Astrocyte of the spinal cord (primary cell): ENCODE measurements at regions not wholly inside any gene's neighbourhood (a gene's known extent, or its start where the extent isn't known, plus 50 kb on each side); places are given as distances from the start of the nearest gene placed in this dataset.

ENCODE experiments used
- DNase-seq: peaks from one replicate; pipeline ENCODE4 v3.0.0; 2011; ENCODE audit warnings: low read depth, low spot score
- H3K4me3 ChIP-seq: 2 replicates; pipeline ENCODE4 v1.5.1; 2011; ENCODE audit warnings: low read depth, mild to moderate bottlenecking, low read length, moderate library complexity
- in situ Hi-C: cut with HindIII; loops from 2 replicates; pipeline ENCODE4 v1.10.0; 2017; ENCODE audit warnings: low sequenced_read_pairs
- TF ChIP-seq, protein P1 (sequence below): IDR thresholded peaks from 2 replicates; pipeline ENCODE4 v1.5.1; 2012; ENCODE audit warnings: low read depth, mild to moderate bottlenecking, low read length, inconsistent platforms

DNA sequence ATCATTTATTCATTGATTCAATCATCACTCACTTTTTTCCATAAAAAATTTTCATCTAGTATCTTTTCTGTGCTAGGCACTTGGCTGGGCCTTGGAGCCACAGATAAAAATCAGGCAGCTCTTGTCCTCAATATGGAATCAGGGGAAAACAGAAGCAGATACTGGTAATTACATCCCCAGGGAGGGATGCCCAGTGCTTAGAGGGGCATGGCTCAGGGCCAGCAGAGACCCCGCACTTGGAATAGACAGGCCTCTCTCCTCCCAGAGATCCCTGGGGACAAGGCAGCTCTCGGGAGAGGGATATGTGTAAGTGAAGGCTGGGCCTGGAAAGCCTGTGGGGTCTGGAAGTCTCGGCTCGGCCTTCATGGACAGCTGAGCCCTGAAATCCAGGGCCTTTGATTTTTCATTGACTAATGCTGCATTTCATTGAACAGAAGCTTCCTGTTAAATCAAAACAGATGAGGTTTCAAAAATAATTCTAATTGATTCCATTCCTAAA is 180.4 kb downstream of the FOXD2 start:
- H3K4me3 ChIP-seq = no peak overlapping the region
- in situ Hi-C loops = no loop called here
- no peak for DNase-seq
- TF ChIP-seq, protein P1, sequence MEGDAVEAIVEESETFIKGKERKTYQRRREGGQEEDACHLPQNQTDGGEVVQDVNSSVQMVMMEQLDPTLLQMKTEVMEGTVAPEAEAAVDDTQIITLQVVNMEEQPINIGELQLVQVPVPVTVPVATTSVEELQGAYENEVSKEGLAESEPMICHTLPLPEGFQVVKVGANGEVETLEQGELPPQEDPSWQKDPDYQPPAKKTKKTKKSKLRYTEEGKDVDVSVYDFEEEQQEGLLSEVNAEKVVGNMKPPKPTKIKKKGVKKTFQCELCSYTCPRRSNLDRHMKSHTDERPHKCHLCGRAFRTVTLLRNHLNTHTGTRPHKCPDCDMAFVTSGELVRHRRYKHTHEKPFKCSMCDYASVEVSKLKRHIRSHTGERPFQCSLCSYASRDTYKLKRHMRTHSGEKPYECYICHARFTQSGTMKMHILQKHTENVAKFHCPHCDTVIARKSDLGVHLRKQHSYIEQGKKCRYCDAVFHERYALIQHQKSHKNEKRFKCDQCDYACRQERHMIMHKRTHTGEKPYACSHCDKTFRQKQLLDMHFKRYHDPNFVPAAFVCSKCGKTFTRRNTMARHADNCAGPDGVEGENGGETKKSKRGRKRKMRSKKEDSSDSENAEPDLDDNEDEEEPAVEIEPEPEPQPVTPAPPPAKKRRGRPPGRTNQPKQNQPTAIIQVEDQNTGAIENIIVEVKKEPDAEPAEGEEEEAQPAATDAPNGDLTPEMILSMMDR = no peak

DNA sequence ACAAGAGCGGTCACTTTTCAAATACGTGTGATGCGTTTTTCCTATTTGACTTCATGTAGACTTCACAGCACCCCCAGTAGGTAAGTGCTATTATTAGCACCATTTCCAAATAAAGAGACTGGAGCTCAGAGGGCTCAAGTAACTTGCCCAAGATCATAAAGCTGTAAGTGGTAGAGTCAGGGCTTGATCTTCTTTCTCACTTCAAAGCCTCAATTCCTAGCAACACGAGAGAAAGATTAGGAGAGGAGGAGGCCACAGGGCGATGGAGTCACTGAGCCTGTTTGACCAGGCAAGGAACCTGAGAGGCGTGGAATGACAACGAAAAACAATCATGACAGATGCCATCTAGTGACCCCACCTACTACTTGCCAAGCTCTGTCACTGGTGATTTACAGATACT is 181.0 kb downstream of the FOXD2 start:
- TF ChIP-seq, protein P1 = no peak
- DNase-seq = no peak
- no peak overlapping the region for H3K4me3 ChIP-seq
- in situ Hi-C loops = no loop called here

DNA sequence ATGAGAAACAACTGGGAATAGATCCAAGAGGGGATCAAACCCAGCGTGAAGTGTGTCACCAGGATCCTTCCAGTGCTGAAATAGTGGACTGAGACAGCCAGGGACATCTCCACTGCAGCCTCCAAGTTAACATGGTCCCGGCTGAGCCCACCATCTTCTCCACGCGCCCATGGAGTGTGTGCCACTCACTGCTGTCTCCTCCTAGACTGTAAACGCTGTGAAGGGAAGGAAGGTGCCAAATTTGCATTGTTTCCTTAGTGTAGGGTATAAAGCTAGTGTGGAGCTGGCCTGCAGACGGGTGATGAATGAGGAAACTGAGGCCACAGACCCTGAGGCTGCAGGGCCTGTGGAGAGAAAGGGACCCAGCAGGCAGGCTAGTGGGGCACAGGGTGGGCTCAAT is 183.6 kb downstream of the FOXD2 start:
- DNase-seq = no peak
- no peak overlapping the region for H3K4me3 ChIP-seq
- in situ Hi-C loops = no loop called here
- TF ChIP-seq, protein P1 = no peak

DNA sequence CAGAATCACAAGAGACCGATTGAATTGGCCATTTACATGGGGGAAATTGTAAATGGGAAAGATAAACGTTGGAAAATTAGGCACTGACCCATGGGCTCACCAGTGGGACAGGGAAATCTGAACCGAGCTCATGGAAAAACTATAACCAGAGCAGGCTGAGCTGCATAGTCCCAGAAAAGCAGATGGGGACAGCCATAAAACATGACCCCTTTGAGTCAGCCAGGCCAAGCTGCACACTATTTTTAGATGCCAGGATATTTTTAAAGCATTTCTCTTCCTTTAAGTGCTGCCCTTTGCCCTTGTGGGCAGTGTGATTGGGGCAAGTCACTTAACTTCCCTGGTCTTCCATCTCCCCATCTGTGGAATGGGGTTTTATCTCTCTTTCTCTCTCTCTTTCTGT is 184.1 kb downstream of the FOXD2 start:
- TF ChIP-seq, protein P1 = no peak
- in situ Hi-C loops = no loop called here
- DNase-seq = no peak
- no peak overlapping the region for H3K4me3 ChIP-seq

DNA sequence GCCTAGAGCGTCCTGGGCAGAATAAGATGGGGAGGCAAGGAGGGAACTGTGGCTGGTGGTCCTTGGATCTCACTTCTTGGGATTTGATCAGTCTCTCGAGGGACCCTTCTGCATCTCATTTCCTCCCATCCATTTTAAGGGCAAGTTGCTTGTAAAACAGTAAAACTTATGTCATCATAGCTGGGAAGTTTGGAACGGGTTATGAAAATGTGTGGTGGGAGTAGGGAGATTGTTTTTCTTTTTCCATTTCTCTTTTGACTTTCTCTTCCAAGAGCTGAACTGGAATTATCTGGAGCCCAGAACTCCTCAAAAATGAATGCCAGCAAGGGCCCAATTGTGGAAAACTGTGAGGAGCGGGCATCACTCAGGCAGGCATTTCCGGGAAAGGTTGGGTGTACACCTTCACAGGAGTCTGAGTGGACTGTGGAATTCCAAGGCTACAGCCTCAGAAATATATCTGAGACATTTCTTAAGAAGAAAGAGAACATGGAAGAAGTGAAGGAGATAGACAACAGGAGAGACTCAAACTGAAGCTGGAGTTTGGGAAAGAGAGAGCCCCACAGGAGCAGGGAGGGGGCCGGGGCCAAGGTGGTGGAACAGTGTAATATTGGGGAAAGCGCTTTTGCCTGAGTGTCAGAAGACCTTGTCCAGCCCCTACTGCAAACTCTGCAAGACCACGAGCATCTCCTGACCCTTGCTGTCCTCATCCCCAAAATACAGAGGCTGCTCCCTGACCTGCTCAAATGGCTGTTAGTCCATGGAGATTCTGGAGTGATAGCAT is 185.1 kb downstream of the FOXD2 start:
- in situ Hi-C loops = no loop called here
- TF ChIP-seq, protein P1 = no peak
- DNase-seq = no peak
- H3K4me3 ChIP-seq = no peak overlapping the region

DNA sequence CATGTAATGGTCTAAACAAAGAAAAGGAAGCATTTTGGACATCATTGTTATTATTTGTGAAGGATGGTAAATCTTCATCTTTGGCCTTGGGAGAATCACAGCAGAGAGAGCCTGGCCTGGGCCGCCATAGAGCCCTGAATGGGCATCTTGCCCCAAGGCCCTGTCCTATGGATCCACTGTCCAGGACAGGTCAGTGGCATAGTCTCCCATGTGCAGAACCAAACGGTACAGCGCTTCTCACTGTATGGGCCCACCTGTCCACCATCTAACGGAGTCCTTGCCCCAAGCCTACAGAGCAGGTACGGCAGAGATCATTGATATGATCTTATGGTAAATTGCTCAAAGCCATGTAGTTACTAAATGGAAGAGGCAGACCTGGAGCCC is 185.7 kb downstream of the FOXD2 start:
- TF ChIP-seq, protein P1 = no peak
- in situ Hi-C loops = no loop called here
- DNase-seq = no peak
- H3K4me3 ChIP-seq = no peak overlapping the region
